ENCODE measurements at regions not wholly inside any gene's neighbourhood (a gene's known extent, or its start where the extent isn't known, plus 50 kb on each side); places are given as distances from the start of the nearest gene placed in this dataset.

- TF ChIP-seq POLR2A (IDR thresholded peaks at IDR 0.05) (no peak), CTCF (IDR thresholded peaks at IDR 0.05) (no peak)
Observed at GRCh38 chr3:94256888-94257813, 194.3 kb downstream of the NSUN3 start.
